Stimulated activated CD4-positive, alpha-beta T cell treated with anti-CD3 and anti-CD28 coated beads, Interleukin-12 subunit alpha, Interleukin-12 subunit beta, amount 100 ng/mL, for 24 hours (primary cell): ENCODE measurements at regions not wholly inside any gene's neighbourhood (a gene's known extent, or its start where the extent isn't known, plus 50 kb on each side); places are given as distances from the start of the nearest gene placed in this dataset.

Experiments used
- DNase-seq, 2 experiments: peaks; one replicate each; pipeline ENCODE4 v3.0.0-alpha.2; 2020; ENCODE audit warnings: low read depth in 2 of 2

GRCh38 chr1:209455661-209456358, 127.7 kb upstream of the CAMK1G start:
- no peak for DNase-seq

DNA sequence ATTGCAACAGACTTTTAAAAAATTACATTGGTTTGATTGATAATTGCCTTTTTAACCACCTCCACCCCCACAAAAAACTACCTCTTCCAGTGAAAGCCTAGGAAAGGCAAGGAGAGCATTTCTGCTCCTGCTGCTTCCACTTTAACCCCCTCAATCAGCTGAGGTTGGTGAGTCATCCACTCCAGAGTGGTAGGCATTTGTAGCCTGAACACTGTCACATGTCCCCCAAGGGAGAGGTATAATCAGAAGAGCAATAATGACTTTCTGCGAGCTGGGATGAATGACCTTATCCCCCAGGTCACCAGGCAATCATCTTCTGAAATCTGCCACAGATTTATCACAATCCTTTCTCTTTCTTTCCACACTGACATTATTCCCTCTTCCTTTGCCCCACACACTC, 126.6 kb upstream of the CAMK1G start:
- DNase-seq: no peak

DNA sequence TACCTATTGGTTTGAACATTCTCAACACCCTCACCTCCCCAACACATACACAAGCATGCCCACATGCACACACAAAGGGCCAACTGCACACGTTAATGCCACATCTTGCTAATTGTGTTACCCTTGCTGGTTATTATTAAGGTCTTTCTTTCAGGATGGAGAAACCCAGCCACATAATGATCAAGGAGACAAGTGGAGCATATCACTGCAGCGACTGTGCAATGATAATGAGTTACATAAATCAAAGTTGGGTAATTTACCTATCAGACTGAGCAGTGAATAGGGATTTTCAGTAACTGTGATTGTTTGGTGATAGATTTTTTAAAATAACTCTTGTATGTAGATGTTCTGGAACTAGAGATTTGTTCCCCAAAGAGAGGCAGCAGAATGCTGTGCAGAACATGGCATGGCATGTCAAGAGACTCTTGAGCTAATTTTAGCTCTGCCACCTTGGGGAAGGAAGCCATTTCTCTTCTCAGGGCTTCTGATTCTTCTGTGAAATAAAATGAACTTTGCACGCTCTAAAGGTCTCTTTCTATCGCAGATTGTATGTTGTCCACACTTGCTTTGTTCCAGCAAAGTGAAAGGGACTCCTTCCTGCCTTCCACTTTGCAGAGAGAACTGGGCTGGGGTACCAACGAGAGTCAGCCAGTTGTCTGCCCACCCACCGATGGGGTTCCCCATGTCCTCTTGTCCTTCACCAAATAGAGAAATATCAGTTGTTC, 126.0 kb upstream of the CAMK1G start:
- DNase-seq: no peak

GRCh38 chr1:209458921-209459320, 124.6 kb upstream of the CAMK1G start:
- no peak for DNase-seq

- no peak for DNase-seq
Observed at GRCh38 chr1:209461168-209461567, 122.3 kb upstream of the CAMK1G start.

DNA sequence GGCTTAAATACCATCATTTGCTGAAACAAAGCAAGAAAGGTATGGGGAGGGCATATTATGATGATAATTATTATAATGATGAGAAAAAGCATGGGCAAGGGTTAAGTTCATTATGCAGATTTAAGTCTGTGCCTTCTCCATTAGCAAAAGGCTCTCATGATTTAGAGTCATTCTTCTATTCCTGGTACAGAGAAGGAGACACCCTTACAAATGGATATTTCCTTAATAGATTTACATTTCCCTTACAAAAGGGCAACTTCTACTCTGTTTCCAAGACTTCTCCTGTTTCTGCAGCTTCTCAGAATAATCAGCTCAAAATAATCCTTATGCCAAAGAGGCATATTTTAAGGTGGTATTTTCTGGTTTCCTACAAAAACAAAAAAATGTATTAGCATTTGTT, 121.1 kb upstream of the CAMK1G start:
- no peak for DNase-seq

DNA sequence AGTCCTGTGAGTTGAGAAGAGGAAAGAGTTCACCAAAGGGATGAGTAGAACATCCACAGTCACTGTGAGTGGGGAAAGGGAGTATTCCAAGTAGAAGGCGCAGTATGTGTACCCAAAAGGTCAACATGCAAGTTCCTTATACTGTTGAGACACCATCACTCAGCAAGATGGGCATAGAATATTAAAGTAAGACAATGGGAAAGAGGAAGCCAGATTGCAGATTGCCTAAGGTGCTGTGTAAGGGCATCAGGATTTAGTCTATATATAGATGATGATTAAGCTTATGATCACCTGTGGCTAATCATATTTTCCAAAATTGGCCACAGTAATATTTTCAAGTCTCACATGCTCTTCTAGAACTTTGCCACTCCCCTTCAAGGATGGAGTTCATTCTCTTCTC, 120.1 kb upstream of the CAMK1G start:
- DNase-seq: no peak

- DNase-seq: no peak
Observed at GRCh38 chr1:209473025-209473424, 110.5 kb upstream of the CAMK1G start.

GRCh38 chr1:209480345-209480744, 103.2 kb upstream of the CAMK1G start:
- no peak for DNase-seq

DNA sequence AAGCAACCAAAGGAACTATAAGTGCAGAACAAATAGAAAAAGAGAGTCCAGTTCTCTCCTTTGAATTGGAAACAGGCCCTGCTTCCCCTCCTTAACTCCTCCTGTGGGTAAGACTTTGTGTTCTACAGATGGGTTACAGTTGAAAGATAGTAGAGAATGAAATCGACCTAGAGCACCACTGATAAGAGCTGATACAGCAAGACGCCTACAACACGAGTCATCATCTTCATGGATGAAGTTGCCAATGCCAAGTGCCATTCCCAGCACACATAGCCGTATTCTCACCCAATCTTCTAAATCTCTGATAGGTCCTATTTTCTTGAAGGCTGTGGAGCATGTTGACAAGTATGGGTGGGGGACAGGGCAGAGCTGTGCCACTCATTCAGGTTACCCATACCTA, 99.8 kb upstream of the CAMK1G start:
- no peak for DNase-seq

GRCh38 chr1:209484429-209484828, 99.1 kb upstream of the CAMK1G start:
- no peak for DNase-seq

DNA sequence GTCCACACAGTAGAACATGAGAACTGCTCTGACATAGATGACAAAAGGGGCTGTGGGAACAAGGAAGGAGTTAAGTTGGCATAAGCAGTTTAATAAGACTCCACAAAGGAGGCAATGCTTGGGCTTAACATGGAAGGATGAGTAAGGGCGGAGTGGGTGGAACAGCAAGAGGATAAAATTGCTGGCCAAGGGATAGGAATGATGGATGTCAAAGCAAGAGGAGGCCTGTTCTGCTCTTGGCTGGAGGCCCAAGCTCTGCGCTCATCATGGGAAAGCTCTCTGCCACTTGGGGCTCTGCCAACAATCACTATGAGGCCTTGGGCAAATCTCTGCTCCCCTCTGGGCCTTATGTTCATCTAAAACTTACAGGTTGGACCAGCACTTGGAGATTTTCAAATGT, 98.3 kb upstream of the CAMK1G start:
- DNase-seq: no peak

GRCh38 chr1:209485751-209486150, 97.8 kb upstream of the CAMK1G start:
- DNase-seq: no peak

DNA sequence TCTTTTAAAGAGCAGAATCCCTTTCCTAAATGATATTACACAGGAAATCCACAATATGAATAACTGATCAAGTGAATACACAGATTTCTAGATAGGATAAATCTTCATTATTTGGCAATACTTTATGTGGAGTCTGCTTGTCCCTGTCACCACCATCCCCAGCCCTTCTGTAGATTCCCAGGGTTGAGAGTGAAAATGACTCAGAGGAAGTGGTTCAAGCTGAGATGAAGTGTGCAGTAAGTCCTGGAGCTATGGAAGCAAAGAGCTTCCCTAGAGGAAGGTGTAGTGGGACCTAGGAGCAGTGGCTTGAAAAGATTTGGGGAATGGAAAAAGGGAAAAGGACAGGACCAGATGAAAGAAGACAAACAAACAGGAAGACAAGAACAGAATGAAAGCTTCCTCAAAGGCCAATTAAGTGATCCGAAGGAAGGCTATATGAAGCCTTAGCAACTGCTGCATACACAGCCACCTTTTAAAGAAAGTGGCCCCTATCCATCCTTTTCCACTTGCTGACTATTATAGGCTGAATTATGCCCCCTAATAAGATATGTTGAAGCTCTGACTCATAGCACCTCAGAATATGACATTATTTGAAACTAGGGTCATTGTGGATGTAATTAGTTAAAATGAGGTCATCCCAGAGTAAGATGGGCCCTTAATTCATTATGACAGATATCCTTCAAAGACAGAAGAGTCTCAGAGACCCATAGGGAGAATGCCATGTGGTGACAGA, 96.5 kb upstream of the CAMK1G start:
- no peak for DNase-seq

DNA sequence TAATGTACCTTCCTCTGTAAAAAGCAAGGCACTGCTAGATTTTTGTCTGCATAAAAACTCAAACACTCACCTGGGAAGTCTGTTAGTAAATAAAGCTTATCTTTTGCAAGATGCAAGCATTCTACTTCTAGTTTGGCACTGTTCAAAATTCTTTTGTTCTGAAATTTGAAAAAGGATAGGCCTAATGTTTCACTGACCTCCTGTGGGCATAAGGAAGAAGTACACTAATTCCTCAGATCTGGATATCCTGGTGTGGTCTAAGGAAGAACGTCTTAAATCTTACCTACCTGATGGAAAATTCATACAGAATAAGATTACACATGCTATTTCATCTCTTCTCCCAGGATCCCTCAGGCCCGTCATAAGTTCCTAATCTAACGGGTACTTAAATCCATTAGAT, 93.5 kb upstream of the CAMK1G start:
- no peak for DNase-seq

DNA sequence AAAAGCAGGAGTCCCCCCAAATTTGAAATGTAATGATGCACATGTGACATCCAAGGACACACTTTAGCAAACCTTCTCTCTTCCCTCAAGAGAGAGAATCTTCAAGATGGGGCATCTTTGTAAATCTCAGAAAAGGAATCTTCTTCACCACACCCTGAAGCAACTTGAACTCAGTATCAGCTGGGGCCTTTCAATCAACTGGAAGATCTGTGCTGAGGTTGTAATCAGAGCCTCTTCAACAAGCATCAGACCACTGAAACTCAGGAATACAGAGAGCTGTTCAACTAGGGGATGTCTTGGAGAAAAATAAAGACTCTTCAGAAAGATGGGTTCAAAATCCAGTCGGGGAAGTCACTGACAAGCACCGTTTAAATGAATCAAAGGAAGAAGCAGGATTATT, 92.5 kb upstream of the CAMK1G start:
- no peak for DNase-seq

DNA sequence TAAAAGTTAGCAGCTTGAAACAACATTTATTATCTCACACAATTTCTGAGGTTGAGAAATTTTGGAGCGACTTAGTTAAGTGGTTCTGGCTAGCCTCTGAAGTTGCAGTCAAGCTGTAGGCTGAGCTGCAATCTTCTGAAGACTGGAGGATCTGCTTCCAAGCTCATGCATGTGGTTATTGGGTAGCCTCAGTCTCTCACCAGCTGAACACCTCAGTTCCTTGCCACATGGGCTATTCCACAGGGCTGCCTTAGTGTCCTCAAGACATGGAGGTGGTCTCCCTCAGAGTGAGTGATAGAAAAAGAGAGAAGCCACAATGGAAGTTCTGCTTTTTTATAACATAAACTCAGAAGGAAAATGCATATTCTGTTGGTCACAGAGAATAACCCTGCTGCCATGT, 92.0 kb upstream of the CAMK1G start:
- no peak for DNase-seq

GRCh38 chr1:209491897-209492296, 91.6 kb upstream of the CAMK1G start:
- no peak for DNase-seq

- DNase-seq: no peak
Observed at GRCh38 chr1:209493559-209493958, 90.0 kb upstream of the CAMK1G start.

GRCh38 chr1:209497729-209498128, 85.8 kb upstream of the CAMK1G start:
- no peak for DNase-seq

- no peak for DNase-seq
Observed at GRCh38 chr1:209500993-209501392, 82.5 kb upstream of the CAMK1G start.

GRCh38 chr1:209503196-209503595, 80.3 kb upstream of the CAMK1G start:
- DNase-seq: no peak

DNA sequence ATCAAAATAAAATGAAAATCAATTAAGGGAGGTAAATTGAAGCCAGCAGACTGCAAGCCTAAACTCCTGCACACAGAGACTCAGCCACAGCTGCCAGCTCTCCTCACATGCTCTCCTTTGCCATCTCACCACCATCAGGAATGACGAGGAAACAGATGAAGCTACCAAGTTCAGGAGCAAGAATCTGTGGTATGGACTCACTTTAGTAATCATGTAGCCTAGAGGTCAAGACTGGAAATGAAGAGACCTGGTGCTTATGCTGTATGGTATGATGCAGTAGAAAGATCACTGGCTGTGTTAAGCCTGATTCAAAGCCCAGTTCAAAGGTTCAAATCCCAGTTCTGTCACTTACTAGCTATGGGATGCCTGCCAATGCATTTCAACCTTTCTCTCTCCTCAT, 78.9 kb upstream of the CAMK1G start:
- DNase-seq: no peak
